WTC11 (cell line): ENCODE measurements at regions not wholly inside any gene's neighbourhood (a gene's known extent, or its start where the extent isn't known, plus 50 kb on each side); places are given as distances from the start of the nearest gene placed in this dataset.

ENCODE experiments used
- ATAC-seq: fragments of 200-7000 bp; cut with Tn5 transposase; 2 replicates; pipeline ENCODE4 v1.10.0; 2021; ENCODE audit warnings: mild to moderate bottlenecking, moderate library complexity
- CTCF ChIA-PET: fragments of 300-600 bp; sonication (Branson Sonifier 250); formaldehyde crosslinking; loops from one replicate; lab custom pipeline; 2021; ENCODE audit warnings: antibody characterized with exemption; lab: Charles Lee
- POLR2A ChIA-PET: fragments of 350-600 bp; sonication (Branson Sonifier 250); formaldehyde crosslinking; loops from one replicate; lab custom pipeline; 2021; ENCODE audit warnings: antibody characterized with exemption; lab: Charles Lee
- DNase-seq: peaks from one replicate; pipeline ENCODE4 v3.0.0; 2021; ENCODE audit warnings: low spot score
- H3K27ac Mint-ChIP-seq: 2 replicates; pipeline ENCODE4 v1.8.0; 2021; ENCODE audit warnings: mixed read lengths
- H3K27me3 Mint-ChIP-seq: 2 replicates; pipeline ENCODE4 v1.8.0; 2021; ENCODE audit warnings: low read depth, mild to moderate bottlenecking, moderate library complexity, mixed read lengths
- H3K36me3 Mint-ChIP-seq: 2 replicates; pipeline ENCODE4 v1.8.0; 2021; ENCODE audit warnings: mixed read lengths
- H3K4me1 Mint-ChIP-seq: 2 replicates; pipeline ENCODE4 v1.8.0; 2022; ENCODE audit warnings: mixed read lengths
- H3K4me3 Mint-ChIP-seq: 2 replicates; pipeline ENCODE4 v1.8.0; 2021; ENCODE audit warnings: mild to moderate bottlenecking, moderate library complexity, mixed read lengths
- H3K9me3 Mint-ChIP-seq: 2 replicates; pipeline ENCODE4 v1.8.0; 2021; ENCODE audit warnings: mixed read lengths
- ARID4B ChIP-seq: sonication (generic); formaldehyde crosslinking; IDR thresholded peaks from 2 replicates; pipeline ENCODE4 v1.8.0; 2023; ENCODE audit warnings: missing genetic modification reagents, mild to moderate bottlenecking, borderline replicate concordance
- CBFB ChIP-seq: sonication (generic); formaldehyde crosslinking; IDR thresholded peaks from 2 replicates; pipeline ENCODE4 v1.8.1; 2022; ENCODE audit warnings: mild to moderate bottlenecking, low read depth, missing genetic modification reagents
- E2F1 ChIP-seq: sonication (generic); formaldehyde crosslinking; IDR thresholded peaks from 2 replicates; pipeline ENCODE4 v1.8.0; 2022; ENCODE audit warnings: mild to moderate bottlenecking, missing genetic modification reagents
- EMX1 ChIP-seq: fragments of 250-450 bp; sonication (Bioruptor Pico); IDR thresholded peaks from 2 replicates; pipeline ENCODE4 v1.8.0; 2021; ENCODE audit warnings: mild to moderate bottlenecking
- ESRRA ChIP-seq: sonication (generic); formaldehyde crosslinking; IDR thresholded peaks from 2 replicates; pipeline ENCODE4 v1.8.1; 2022; ENCODE audit warnings: mild to moderate bottlenecking, missing genetic modification reagents, borderline replicate concordance
- FOXP1 ChIP-seq: sonication (generic); formaldehyde crosslinking; IDR thresholded peaks from 2 replicates; pipeline ENCODE4 v1.8.0; 2022; ENCODE audit warnings: missing genetic modification reagents, mild to moderate bottlenecking, moderate library complexity, borderline replicate concordance
- MLX ChIP-seq: sonication (generic); formaldehyde crosslinking; IDR thresholded peaks from 2 replicates; pipeline ENCODE4 v1.8.1; 2023; ENCODE audit warnings: mild to moderate bottlenecking, missing genetic modification reagents, moderate library complexity
- NFE2L1 ChIP-seq: sonication (generic); formaldehyde crosslinking; IDR thresholded peaks from 2 replicates; pipeline ENCODE4 v1.8.1; 2023; ENCODE audit warnings: missing genetic modification reagents
- NR2C2 ChIP-seq: sonication (generic); formaldehyde crosslinking; IDR thresholded peaks from 2 replicates; pipeline ENCODE4 v1.8.0; 2022; ENCODE audit warnings: mild to moderate bottlenecking, missing genetic modification reagents
- OVOL2 ChIP-seq: fragments of 250-450 bp; sonication (Bioruptor Pico); IDR thresholded peaks from 2 replicates; pipeline ENCODE4 v1.9.0; 2021; ENCODE audit warnings: mild to moderate bottlenecking, borderline replicate concordance
- PREB ChIP-seq: sonication (generic); formaldehyde crosslinking; IDR thresholded peaks from 2 replicates; pipeline ENCODE4 v1.8.1; 2022; ENCODE audit warnings: mild to moderate bottlenecking, missing genetic modification reagents, moderate library complexity, borderline replicate concordance
- SMAD4 ChIP-seq: sonication (generic); formaldehyde crosslinking; IDR thresholded peaks from 2 replicates; pipeline ENCODE4 v1.8.0; 2022; ENCODE audit warnings: mild to moderate bottlenecking, missing genetic modification reagents
- SP1 ChIP-seq: sonication (generic); formaldehyde crosslinking; conservative IDR thresholded peaks from 2 replicates; pipeline ENCODE4 v1.8.1; 2022; ENCODE audit warnings: missing genetic modification reagents
- USF2 ChIP-seq: sonication (generic); formaldehyde crosslinking; IDR thresholded peaks from 2 replicates; pipeline ENCODE4 v1.8.1; 2023; ENCODE audit warnings: mild to moderate bottlenecking, missing genetic modification reagents, moderate library complexity
- ZNF396 ChIP-seq: fragments of 250-450 bp; sonication (Bioruptor Pico); IDR thresholded peaks from 2 replicates; pipeline ENCODE4 v1.8.0; 2021; ENCODE audit warnings: mild to moderate bottlenecking, moderate library complexity, borderline replicate concordance
- ZNF423 ChIP-seq: fragments of 250-450 bp; sonication (Bioruptor Pico); IDR thresholded peaks from 2 replicates; pipeline ENCODE4 v2.1.2; 2022; ENCODE audit warnings: mild to moderate bottlenecking, moderate library complexity
- ZNF532 ChIP-seq: fragments of 250-450 bp; sonication (Bioruptor Pico); IDR thresholded peaks from 2 replicates; pipeline ENCODE4 v1.9.0; 2021; ENCODE audit warnings: mild to moderate bottlenecking, borderline replicate concordance

- CTCF ChIA-PET = interaction anchor here (1.1 to 1.5 kb wide), 2 partner anchors 12 to 213 kb away, joined by 4 read pairs; no protein-coding TSS in a partner anchor
- ATAC-seq = peak; percentile 69
- no peak for TF ChIP-seq NR2C2 (CRISPR knock-in tag)
- TF ChIP-seq EMX1 (CRISPR knock-in tag) = no peak
- TF ChIP-seq E2F1 = no peak
- no peak for TF ChIP-seq ZNF532
- no peak for TF ChIP-seq PREB (CRISPR knock-in tag)
- no peak for TF ChIP-seq SP1
- TF ChIP-seq ZNF396 (CRISPR knock-in tag) = no peak
- TF ChIP-seq OVOL2 (CRISPR knock-in tag) = no peak
- no peak for TF ChIP-seq CBFB (CRISPR knock-in tag)
- TF ChIP-seq USF2 (CRISPR knock-in tag) = no peak
- TF ChIP-seq ZNF423 = no peak
- TF ChIP-seq ESRRA (CRISPR knock-in tag) = no peak
- no peak for TF ChIP-seq NFE2L1
- no peak for TF ChIP-seq ARID4B (CRISPR knock-in tag)
- no peak for TF ChIP-seq MLX (CRISPR knock-in tag)
- no peak for TF ChIP-seq SMAD4
- no peak for TF ChIP-seq FOXP1 (CRISPR knock-in tag)
- TF ChIP-seq, all 79 proteins: peak for 0
- H3K27ac Mint-ChIP-seq = no peak overlapping the region
- DNase-seq = no peak
- no peak overlapping the region for H3K4me3 Mint-ChIP-seq
- peaks cover 14% of the 10 kb centered on the region for H3K36me3 Mint-ChIP-seq
- POLR2A ChIA-PET = no interaction called here
- H3K4me1 Mint-ChIP-seq = peaks cover 23% of the 10 kb centered on the region
- no peaks in the 10 kb centered on the region; the same call in 1 of the 2 replicates for H3K9me3 Mint-ChIP-seq
- H3K27me3 Mint-ChIP-seq = no peaks in the 10 kb centered on the region; the same call in 1 of the 2 replicates
Observed at GRCh38 chr18:78770139-78770822, 209.3 kb upstream of the SALL3 start.
